ENCODE measurements at regions not wholly inside any gene's neighbourhood (a gene's known extent, or its start where the extent isn't known, plus 50 kb on each side); places are given as distances from the start of the nearest gene placed in this dataset.

- no peak for DNase-seq (ENCODE audit: low spot score)
Measured at GRCh38 chr20:17017232-17017631, 209.6 kb upstream of the PCSK2 start.

GRCh38 chr20:17021481-17021880 lies 205.4 kb upstream of the PCSK2 start:
- DNase-seq (ENCODE audit: low spot score), result no peak

- DNase-seq (ENCODE audit: low spot score), result no peak
Measured at GRCh38 chr20:17023036-17023435, 203.8 kb upstream of the PCSK2 start.

GRCh38 chr20:17023806-17024205 lies 203.0 kb upstream of the PCSK2 start:
- no peak for DNase-seq (ENCODE audit: low spot score)

GRCh38 chr20:17024513-17025119 lies 202.2 kb upstream of the PCSK2 start:
- no peak for DNase-seq (ENCODE audit: low spot score)

- no peak for DNase-seq (ENCODE audit: low spot score)
Measured at GRCh38 chr20:17026346-17026745, 200.5 kb upstream of the PCSK2 start.

GRCh38 chr20:17029698-17030097 lies 197.1 kb upstream of the PCSK2 start:
- no peak for DNase-seq (ENCODE audit: low spot score)

GRCh38 chr20:17036541-17036940 lies 190.3 kb upstream of the PCSK2 start:
- peak; percentile 3 for DNase-seq (ENCODE audit: low spot score)

GRCh38 chr20:17042122-17042521 lies 184.7 kb upstream of the PCSK2 start:
- no peak for DNase-seq (ENCODE audit: low spot score)

GRCh38 chr20:17043323-17043722 lies 183.5 kb upstream of the PCSK2 start:
- DNase-seq (ENCODE audit: low spot score), result no peak

- DNase-seq (ENCODE audit: low spot score), result no peak
Measured at GRCh38 chr20:17044891-17045290, 181.9 kb upstream of the PCSK2 start.

GRCh38 chr20:17059465-17059864 lies 167.4 kb upstream of the PCSK2 start:
- no peak for DNase-seq (ENCODE audit: low spot score)

- DNase-seq (ENCODE audit: low spot score), result no peak
Measured at GRCh38 chr20:17061715-17062114, 165.1 kb upstream of the PCSK2 start.

GRCh38 chr20:17062712-17063111 lies 164.1 kb upstream of the PCSK2 start:
- no peak for DNase-seq (ENCODE audit: low spot score)

GRCh38 chr20:17066902-17067301 lies 159.9 kb upstream of the PCSK2 start:
- no peak for DNase-seq (ENCODE audit: low spot score)

GRCh38 chr20:17068084-17068711 lies 158.6 kb upstream of the PCSK2 start:
- no peak for DNase-seq (ENCODE audit: low spot score)

GRCh38 chr20:17077030-17077429 lies 149.8 kb upstream of the PCSK2 start:
- no peak for DNase-seq (ENCODE audit: low spot score)

GRCh38 chr20:17083738-17084137 lies 143.1 kb upstream of the PCSK2 start:
- DNase-seq (ENCODE audit: low spot score), result no peak

GRCh38 chr20:17084909-17085308 lies 141.9 kb upstream of the PCSK2 start:
- no peak for DNase-seq (ENCODE audit: low spot score)

GRCh38 chr20:17093782-17094181 lies 133.1 kb upstream of the PCSK2 start:
- DNase-seq (ENCODE audit: low spot score), result no peak

GRCh38 chr20:17097603-17098002 lies 129.2 kb upstream of the PCSK2 start:
- no peak for DNase-seq (ENCODE audit: low spot score)

- no peak for DNase-seq (ENCODE audit: low spot score)
Measured at GRCh38 chr20:17100506-17100905, 126.3 kb upstream of the PCSK2 start.

- DNase-seq (ENCODE audit: low spot score), result no peak
Measured at GRCh38 chr20:17107127-17107526, 119.7 kb upstream of the PCSK2 start.

GRCh38 chr20:17108896-17109295 lies 117.9 kb upstream of the PCSK2 start:
- no peak for DNase-seq (ENCODE audit: low spot score)

All from pons (tissue), 1 donor.